IMR-90 (cell line): ENCODE measurements at regions not wholly inside any gene's neighbourhood (a gene's known extent, or its start where the extent isn't known, plus 50 kb on each side); places are given as distances from the start of the nearest gene placed in this dataset.

Experiments used
- ATAC-seq: fragments of 200-7000 bp; cut with Tn5 transposase; 2 replicates; pipeline ENCODE4 v1.9.1; 2020; ENCODE audit warnings: low read depth, mild to moderate bottlenecking, moderate library complexity
- BruUV-seq: library from RNA; stranded (reverse); fragments of 400-500 nt; replicated peaks from 2 replicates; lab custom pipeline; 2021; lab: Mats Ljungman, UMichigan
- CTCF ChIA-PET: fragments of 300-600 bp; formaldehyde crosslinking; extraction: SDS; loops from one replicate; lab custom pipeline; 2021; ENCODE audit warnings: antibody characterized with exemption; lab: Yijun Ruan, JAX
- POLR2A ChIA-PET: fragments of 300-600 bp; sonication (Branson Sonifier 250); formaldehyde crosslinking; loops from one replicate; lab custom pipeline; 2022; ENCODE audit warnings: antibody characterized with exemption; ENCODE audit not compliant: unreplicated experiment; lab: Charles Lee
- DNase-seq: peaks from one replicate; pipeline ENCODE4 v3.0.0; 2013
- H2AFZ ChIP-seq: replicated peaks from 2 replicates; pipeline ENCODE3; 2013; ENCODE audit warnings: low read length, mild to moderate bottlenecking; ENCODE audit not compliant: poor library complexity
- H2AK5ac ChIP-seq: 2 replicates; pipeline ENCODE4 v1.6.1; 2013; ENCODE audit warnings: low read depth, low read length, inconsistent platforms
- H2AK9ac ChIP-seq: replicated peaks from 2 replicates; pipeline ENCODE3; 2013; ENCODE audit warnings: mild to moderate bottlenecking, low read depth, low read length, moderate library complexity; ENCODE audit not compliant: poor library complexity
- H2BK120ac ChIP-seq: 2 replicates; pipeline ENCODE4 v1.6.1; 2013; ENCODE audit warnings: low read depth, low read length, inconsistent platforms
- H2BK15ac ChIP-seq: 3 replicates; pipeline ENCODE4 v1.6.1; 2013; ENCODE audit warnings: low read depth, low read length, inconsistent platforms
- H2BK20ac ChIP-seq: 2 replicates; pipeline ENCODE4 v1.6.1; 2013; ENCODE audit warnings: low read depth, mild to moderate bottlenecking, inconsistent platforms, low read length, moderate library complexity
- H2BK5ac ChIP-seq: 2 replicates; pipeline ENCODE4 v1.6.1; 2013; ENCODE audit warnings: mild to moderate bottlenecking, low read depth, low read length, inconsistent platforms; ENCODE audit not compliant: poor library complexity, severe bottlenecking
- H3K14ac ChIP-seq: replicated peaks from 2 replicates; pipeline ENCODE4 v1.6.1; 2013; ENCODE audit warnings: low read depth, low read length, inconsistent platforms
- H3K18ac ChIP-seq: 2 replicates; pipeline ENCODE4 v1.6.1; 2013; ENCODE audit warnings: low read depth, low read length, control low read depth
- H3K23ac ChIP-seq: 2 replicates; pipeline ENCODE4 v1.6.1; 2013; ENCODE audit warnings: low read depth, low read length, inconsistent platforms
- H3K27ac ChIP-seq: 2 replicates; pipeline ENCODE4 v1.5.1; 2013; ENCODE audit warnings: mild to moderate bottlenecking, control low read depth, low read length; ENCODE audit not compliant: insufficient read depth
- H3K27me3 ChIP-seq: 2 replicates; pipeline ENCODE4 v1.6.1; 2013; ENCODE audit warnings: low read length; ENCODE audit not compliant: control insufficient read depth, insufficient read depth
- H3K36me3 ChIP-seq: 2 replicates; pipeline ENCODE4 v1.6.1; 2013; ENCODE audit warnings: low read length, mixed read lengths; ENCODE audit not compliant: control insufficient read depth, insufficient read depth
- H3K4ac ChIP-seq: 2 replicates; pipeline ENCODE4 v1.6.1; 2013; ENCODE audit warnings: low read depth, low read length, inconsistent platforms
- H3K4me1 ChIP-seq: 2 replicates; pipeline ENCODE4 v1.6.1; 2013; ENCODE audit warnings: low read length, mixed read lengths; ENCODE audit not compliant: control insufficient read depth, insufficient read depth
- H3K4me2 ChIP-seq: 2 replicates; pipeline ENCODE4 v1.6.1; 2013; ENCODE audit warnings: low read depth, mild to moderate bottlenecking, control low read depth, low read length, moderate library complexity
- H3K4me3 ChIP-seq: 2 replicates; pipeline ENCODE4 v1.5.1; 2013; ENCODE audit warnings: low read depth, mild to moderate bottlenecking, control low read depth, low read length, moderate library complexity; ENCODE audit not compliant: insufficient read depth
- H3K56ac ChIP-seq: 2 replicates; pipeline ENCODE4 v1.6.1; 2013; ENCODE audit warnings: low read length, inconsistent platforms; ENCODE audit not compliant: insufficient read depth; ENCODE audit errors: extremely low read depth
- H3K79me1 ChIP-seq, 2 experiments: 2 replicates each; pipeline ENCODE4 v1.6.1; 2013; ENCODE audit warnings: low read length in 2 of 2, inconsistent platforms in 1 of 2, low read depth in 1 of 2
- H3K9ac ChIP-seq: 2 replicates; pipeline ENCODE4 v1.6.1; 2013; ENCODE audit warnings: low read depth, low read length, control low read depth
- H3K9me1 ChIP-seq: 2 replicates; pipeline ENCODE4 v1.6.1; 2013; ENCODE audit warnings: low read length, inconsistent platforms; ENCODE audit not compliant: insufficient read depth
- H3K9me3 ChIP-seq: 2 replicates; pipeline ENCODE4 v1.6.1; 2013; ENCODE audit warnings: low read length; ENCODE audit not compliant: control insufficient read depth, insufficient read depth
- H4K20me1 ChIP-seq: 2 replicates; pipeline ENCODE4 v1.6.1; 2013; ENCODE audit warnings: low read length, inconsistent platforms; ENCODE audit not compliant: insufficient read depth
- H4K5ac ChIP-seq: 2 replicates; pipeline ENCODE4 v1.6.1; 2013; ENCODE audit warnings: mild to moderate bottlenecking, low read depth, low read length, control low read depth
- H4K8ac ChIP-seq, 2 experiments: 2 replicates each; pipeline ENCODE4 v1.6.1; 2013; ENCODE audit warnings: low read depth in 2 of 2, low read length in 2 of 2, control low read depth in 1 of 2, inconsistent platforms in 1 of 2
- H4K91ac ChIP-seq: 2 replicates; pipeline ENCODE4 v1.6.1; 2013; ENCODE audit warnings: low read depth, low read length, inconsistent platforms; ENCODE audit not compliant: insufficient read depth
- BHLHE40 ChIP-seq: fragments of 150-350 bp; IDR thresholded peaks from 2 replicates; pipeline ENCODE4 v1.6.1; 2016; ENCODE audit warnings: mild to moderate bottlenecking, low read depth, low read length
- CEBPB ChIP-seq: IDR thresholded peaks from 2 replicates; pipeline ENCODE4 v1.6.1; 2012; ENCODE audit warnings: low read depth, low read length, improper control_type of control experiment
- CHD1 ChIP-seq: IDR thresholded peaks from 2 replicates; pipeline ENCODE4 v1.6.1; 2012; ENCODE audit warnings: low read depth, low read length, improper control_type of control experiment
- CTCF ChIP-seq: conservative IDR thresholded peaks from 2 replicates; pipeline ENCODE4 v1.5.1; 2012; ENCODE audit warnings: mild to moderate bottlenecking, low read depth, low read length, improper control_type of control experiment
- ELK1 ChIP-seq: fragments of 150-350 bp; IDR thresholded peaks from 2 replicates; pipeline ENCODE4 v1.6.1; 2016; ENCODE audit warnings: low read depth, mild to moderate bottlenecking, low read length, moderate library complexity, borderline replicate concordance
- MAZ ChIP-seq: IDR thresholded peaks from 2 replicates; pipeline ENCODE4 v1.6.1; 2012; ENCODE audit warnings: low read depth, mild to moderate bottlenecking, low read length, improper control_type of control experiment, moderate library complexity, borderline replicate concordance
- MXI1 ChIP-seq: IDR thresholded peaks from 2 replicates; pipeline ENCODE4 v1.6.1; 2012; ENCODE audit warnings: low read depth, mild to moderate bottlenecking, low read length, moderate library complexity, borderline replicate concordance
- NFE2L2 ChIP-seq: fragments of 150-350 bp; IDR thresholded peaks from 2 replicates; pipeline ENCODE4 v1.6.1; 2016; ENCODE audit warnings: low read depth, mild to moderate bottlenecking, low read length
- POLR2A ChIP-seq: IDR thresholded peaks from 2 replicates; pipeline ENCODE4 v1.6.1; 2012; ENCODE audit warnings: mild to moderate bottlenecking, low read depth, low read length
- RAD21 ChIP-seq: IDR thresholded peaks from 2 replicates; pipeline ENCODE4 v1.6.1; 2012; ENCODE audit warnings: low read length, improper control_type of control experiment
- RCOR1 ChIP-seq: IDR thresholded peaks from 2 replicates; pipeline ENCODE4 v1.6.1; 2012; ENCODE audit warnings: mild to moderate bottlenecking, low read length, improper control_type of control experiment; ENCODE audit not compliant: insufficient replicate concordance
- RFX5 ChIP-seq: IDR thresholded peaks from 2 replicates; pipeline ENCODE4 v1.8.0; 2012; ENCODE audit warnings: low read depth, mild to moderate bottlenecking, low read length, moderate library complexity
- SMC3 ChIP-seq: fragments of 150-350 bp; IDR thresholded peaks from 2 replicates; pipeline ENCODE4 v1.6.1; 2016; ENCODE audit warnings: low read depth, mild to moderate bottlenecking, antibody characterized with exemption, low read length, moderate library complexity
- USF2 ChIP-seq: fragments of 150-350 bp; IDR thresholded peaks from 2 replicates; pipeline ENCODE4 v1.6.1; 2017; ENCODE audit warnings: mild to moderate bottlenecking, antibody characterized with exemption, low read length, low read depth
- WGBS, 2 experiments: methylation state at CpG; one replicate each; pipeline versions ENCODE4 v1.1.5 to v1.1.7; 2013; ENCODE audit warnings: missing lambda C conversion rate in 2 of 2; ENCODE audit not compliant: insufficient read length in 1 of 2; ENCODE audit errors: extremely low coverage in 2 of 2; 5-methylcytosine and 5-hydroxymethylcytosine counted together
- dilution Hi-C: fragments of 300-500 bp; cut with HindIII; formaldehyde crosslinking; loops from one replicate; pipeline ENCODE4 v1.14.3; 2018; ENCODE audit warnings: low sequenced_read_pairs; ENCODE audit not compliant: unreplicated experiment
- in situ Hi-C: fragments of 300-500 bp; cut with MboI; formaldehyde crosslinking; loops from 3 replicates; pipeline ENCODE4 v1.14.3; 2019; ENCODE audit warnings: low sequenced_read_pairs, inconsistent platforms, mixed read lengths
- intact Hi-C: fragments of 100-400 bp; cut with micrococcal nuclease; formaldehyde crosslinking; loops from 2 replicates; pipeline ENCODE4 v1.10.0; 2022

GRCh38 chr16:86355951-86356350 lies 154.4 kb upstream of the FOXF1 start:
- Histone ChIP-seq H3K9ac (no peak overlapping the region), H4K20me1 (no peaks in the 10 kb centered on the region), H3K9me3 (peaks cover 7% of the 10 kb centered on the region), H4K91ac (peak overlapping the region; percentile 93), H3K56ac (peak overlapping the region; percentile 51; the same call in 1 of the 2 replicates), H3K4me3 (no peak overlapping the region), H4K5ac (peak overlapping the region; percentile 75; the same call in 1 of the 2 replicates), H3K9me1 (peaks cover 24% of the 10 kb centered on the region), H3K36me3 (no peaks in the 10 kb centered on the region), H2BK5ac (peak overlapping the region; percentile 100), H2AK5ac (peak overlapping the region; percentile 99), H2BK15ac (peak overlapping the region; percentile 99), H2BK120ac (peak overlapping the region; percentile 97), H3K23ac (peak overlapping the region; percentile 44; the same call in 1 of the 2 replicates), H3K14ac (peak overlapping the region; percentile 87), H2AK9ac (peak overlapping the region; percentile 33), H2AFZ (no peak overlapping the region), H3K27me3 (no peaks in the 10 kb centered on the region), H3K27ac (peak overlapping the region; percentile 57), H3K18ac (peak overlapping the region; percentile 78; the same call in 1 of the 2 replicates), H3K4me1 (peaks cover 19% of the 10 kb centered on the region), H3K4me2 (no peak overlapping the region), H3K79me1 (peaks cover 0 to 16% of the 10 kb centered on the region in 2 experiments; a peak in 2 of 4 replicates), H3K4ac (peak overlapping the region; percentile 97), H2BK20ac (peak overlapping the region; percentile 97), H4K8ac (peak overlapping the region; percentile 82 to 88)
- ATAC-seq: no peak; the same call in 1 of the 2 replicates
- dilution Hi-C loops (no loop called here), intact Hi-C loops (loop anchor here (1.0 kb wide), 1 partner anchor 106 kb away; no protein-coding TSS in a partner anchor), in situ Hi-C loops (no loop called here)
- no TSS peak for BruUV-seq
- DNase-seq: no peak
- 100% methylated on average over 2 of the region's 3 CpGs; no CpG with 5 or more reads in 1 of the 2 experiments for WGBS, 2 experiments
- TF ChIP-seq SMC3 (no peak), POLR2A (no peak), CHD1 (no peak), BHLHE40 (no peak), USF2 (no peak), MXI1 (no peak), CTCF (no peak), NFE2L2 (no peak), RCOR1 (no peak), CEBPB (no peak), MAZ (no peak), RAD21 (no peak), ELK1 (no peak), RFX5 (no peak)
- ChIA-PET CTCF (no interaction called here), POLR2A (interaction anchor here (1.1 kb wide), 1 partner anchor 163 kb away, joined by 3 read pairs; no protein-coding TSS in a partner anchor)
